Loucy (cell line): ENCODE measurements at regions not wholly inside any gene's neighbourhood (a gene's known extent, or its start where the extent isn't known, plus 50 kb on each side); places are given as distances from the start of the nearest gene placed in this dataset.

Experiments used
- CTCF ChIP-seq: fragments of 200-600 bp; sonication (generic); conservative IDR thresholded peaks from 2 replicates; pipeline ENCODE4 v1.5.1; 2014; ENCODE audit warnings: mild to moderate bottlenecking, antibody characterized with exemption, low read length
- EZH2phosphoT487 ChIP-seq: fragments of 200-600 bp; IDR thresholded peaks from 2 replicates; pipeline ENCODE4 v1.6.1; 2018; ENCODE audit warnings: antibody characterized with exemption, mild to moderate bottlenecking, moderate library complexity, borderline replicate concordance

GRCh38 chr13:105116966-105117365, 1418.5 kb downstream of the EFNB2 start:
- TF ChIP-seq CTCF (no peak), EZH2phosphoT487 (no peak)
